ENCODE measurements at regions not wholly inside any gene's neighbourhood (a gene's known extent, or its start where the extent isn't known, plus 50 kb on each side); places are given as distances from the start of the nearest gene placed in this dataset.

DNA sequence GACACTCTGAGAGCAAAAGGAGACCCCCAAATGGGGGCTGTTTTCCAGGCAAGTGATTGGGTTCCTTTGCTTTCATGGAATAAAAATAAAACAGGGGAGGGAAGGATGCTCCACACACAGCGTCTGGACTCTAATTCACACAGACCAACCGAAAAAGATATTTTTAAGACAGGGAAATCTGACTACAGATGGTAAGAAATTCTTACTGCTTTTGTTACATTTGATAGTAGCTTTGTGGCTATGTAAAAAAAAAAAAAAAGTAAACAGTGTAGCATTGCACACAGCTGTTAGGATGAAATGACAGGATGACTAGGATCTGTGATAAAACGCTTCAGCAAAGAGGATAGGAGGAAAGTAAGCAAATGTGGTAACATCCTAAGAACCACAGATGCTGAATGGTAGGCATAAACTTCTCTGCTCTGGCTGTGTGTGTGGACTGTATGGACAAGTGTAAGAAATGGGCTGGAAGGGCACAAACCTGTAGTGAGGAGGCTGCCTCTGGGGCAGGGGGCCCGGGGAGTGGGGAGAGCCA is 207.6 kb downstream of the ANAPC1 start:
- TF ChIP-seq, protein P1, sequence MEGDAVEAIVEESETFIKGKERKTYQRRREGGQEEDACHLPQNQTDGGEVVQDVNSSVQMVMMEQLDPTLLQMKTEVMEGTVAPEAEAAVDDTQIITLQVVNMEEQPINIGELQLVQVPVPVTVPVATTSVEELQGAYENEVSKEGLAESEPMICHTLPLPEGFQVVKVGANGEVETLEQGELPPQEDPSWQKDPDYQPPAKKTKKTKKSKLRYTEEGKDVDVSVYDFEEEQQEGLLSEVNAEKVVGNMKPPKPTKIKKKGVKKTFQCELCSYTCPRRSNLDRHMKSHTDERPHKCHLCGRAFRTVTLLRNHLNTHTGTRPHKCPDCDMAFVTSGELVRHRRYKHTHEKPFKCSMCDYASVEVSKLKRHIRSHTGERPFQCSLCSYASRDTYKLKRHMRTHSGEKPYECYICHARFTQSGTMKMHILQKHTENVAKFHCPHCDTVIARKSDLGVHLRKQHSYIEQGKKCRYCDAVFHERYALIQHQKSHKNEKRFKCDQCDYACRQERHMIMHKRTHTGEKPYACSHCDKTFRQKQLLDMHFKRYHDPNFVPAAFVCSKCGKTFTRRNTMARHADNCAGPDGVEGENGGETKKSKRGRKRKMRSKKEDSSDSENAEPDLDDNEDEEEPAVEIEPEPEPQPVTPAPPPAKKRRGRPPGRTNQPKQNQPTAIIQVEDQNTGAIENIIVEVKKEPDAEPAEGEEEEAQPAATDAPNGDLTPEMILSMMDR (IDR thresholded peaks at IDR 0.05; ENCODE audit: low read depth, low read length) = no peak
- TF ChIP-seq EZH2phosphoT487 (IDR thresholded peaks at IDR 0.05; ENCODE audit: low read depth) = no peak

Measured in OCI-LY3 (cell line).